ENCODE measurements at regions not wholly inside any gene's neighbourhood (a gene's known extent, or its start where the extent isn't known, plus 50 kb on each side); places are given as distances from the start of the nearest gene placed in this dataset.

GRCh38 chr10:109474812-109475211 lies 448.5 kb downstream of the XPNPEP1 start:
- no peak for DNase-seq

- no peak for DNase-seq
These were observed 449.1 kb downstream of the XPNPEP1 start for GRCh38 chr10:109474261-109474660.

GRCh38 chr10:109467551-109467950 lies 455.8 kb downstream of the XPNPEP1 start:
- no peak for DNase-seq

- no peak for DNase-seq
These were observed 458.4 kb downstream of the XPNPEP1 start for GRCh38 chr10:109464949-109465348.

- no peak for DNase-seq
These were observed 466.0 kb downstream of the XPNPEP1 start for GRCh38 chr10:109457302-109457638.

GRCh38 chr10:109456566-109457301 lies 466.6 kb downstream of the XPNPEP1 start:
- DNase-seq: no peak

- no peak for DNase-seq
These were observed 468.6 kb downstream of the XPNPEP1 start for GRCh38 chr10:109454691-109455090.

- no peak for DNase-seq
These were observed 471.4 kb downstream of the XPNPEP1 start for GRCh38 chr10:109451879-109452278.

- DNase-seq: no peak
These were observed 472.6 kb downstream of the XPNPEP1 start for GRCh38 chr10:109450702-109451101.

- DNase-seq: no peak
These were observed 489.9 kb downstream of the XPNPEP1 start for GRCh38 chr10:109433434-109433833.

GRCh38 chr10:109432281-109432680 lies 491.0 kb downstream of the XPNPEP1 start:
- no peak for DNase-seq

GRCh38 chr10:109430799-109431198 lies 492.5 kb downstream of the XPNPEP1 start:
- DNase-seq: no peak

- DNase-seq: no peak
These were observed 493.1 kb downstream of the XPNPEP1 start for GRCh38 chr10:109430043-109430760.

- DNase-seq: no peak
These were observed 494.4 kb downstream of the XPNPEP1 start for GRCh38 chr10:109428775-109429491.

- no peak for DNase-seq
These were observed 495.9 kb downstream of the XPNPEP1 start for GRCh38 chr10:109427411-109427810.

GRCh38 chr10:109426987-109427386 lies 496.3 kb downstream of the XPNPEP1 start:
- DNase-seq: no peak

GRCh38 chr10:109418795-109419194 lies 504.5 kb downstream of the XPNPEP1 start:
- DNase-seq: no peak

GRCh38 chr10:109417803-109418202 lies 505.5 kb downstream of the XPNPEP1 start:
- no peak for DNase-seq

- DNase-seq: no peak
These were observed 511.0 kb downstream of the XPNPEP1 start for GRCh38 chr10:109412353-109412752.

GRCh38 chr10:109411917-109412316 lies 511.4 kb downstream of the XPNPEP1 start:
- DNase-seq: no peak

GRCh38 chr10:109405338-109405737 lies 518.0 kb downstream of the XPNPEP1 start:
- DNase-seq: no peak

GRCh38 chr10:109403551-109403950 lies 519.8 kb downstream of the XPNPEP1 start:
- no peak for DNase-seq

GRCh38 chr10:109393425-109393824 lies 529.9 kb downstream of the XPNPEP1 start:
- no peak for DNase-seq

GRCh38 chr10:109386921-109387320 lies 536.4 kb downstream of the XPNPEP1 start:
- DNase-seq: no peak
